AG09309 (cell line): ENCODE measurements at regions not wholly inside any gene's neighbourhood (a gene's known extent, or its start where the extent isn't known, plus 50 kb on each side); places are given as distances from the start of the nearest gene placed in this dataset.
A peak's percentile ranks its signal among the peaks of the same experiment; 100 is the strongest.

Experiments
- DNase-seq: peaks from one replicate; pipeline ENCODE4 v3.0.0-alpha.2; 2010; ENCODE audit warnings: low read depth
- H3K4me3 ChIP-seq: 2 replicates; pipeline ENCODE4 v1.5.1; 2011; ENCODE audit warnings: mild to moderate bottlenecking, low read depth, low read length, moderate library complexity; ENCODE audit not compliant: control insufficient read depth
- TF ChIP-seq, protein P1 (sequence below): IDR thresholded peaks from 2 replicates; pipeline ENCODE4 v1.5.1; 2011; ENCODE audit warnings: mild to moderate bottlenecking, low read depth, low read length, inconsistent platforms; ENCODE audit not compliant: insufficient read depth, control insufficient read depth; ENCODE audit errors: missing control alignments

DNA sequence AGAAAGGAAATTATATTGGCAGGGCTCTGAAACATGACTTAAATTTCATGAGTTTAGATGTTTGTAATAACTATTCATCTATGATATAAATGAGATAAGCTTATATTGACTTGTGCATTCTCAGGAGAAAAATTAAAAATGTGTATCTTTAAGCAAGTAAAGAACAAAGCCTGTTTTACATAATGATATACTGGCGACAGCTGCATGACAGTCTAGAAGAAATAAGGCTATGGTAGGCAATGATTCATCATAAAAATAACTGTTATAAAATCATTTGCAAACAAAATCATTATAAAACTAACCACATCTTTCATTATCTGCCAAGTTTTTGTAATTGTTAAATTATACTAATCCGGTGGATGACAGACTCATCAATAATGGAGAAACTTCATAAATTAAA, 188.1 kb downstream of the ADAM29 start:
- no peak for DNase-seq
- TF ChIP-seq, protein P1, sequence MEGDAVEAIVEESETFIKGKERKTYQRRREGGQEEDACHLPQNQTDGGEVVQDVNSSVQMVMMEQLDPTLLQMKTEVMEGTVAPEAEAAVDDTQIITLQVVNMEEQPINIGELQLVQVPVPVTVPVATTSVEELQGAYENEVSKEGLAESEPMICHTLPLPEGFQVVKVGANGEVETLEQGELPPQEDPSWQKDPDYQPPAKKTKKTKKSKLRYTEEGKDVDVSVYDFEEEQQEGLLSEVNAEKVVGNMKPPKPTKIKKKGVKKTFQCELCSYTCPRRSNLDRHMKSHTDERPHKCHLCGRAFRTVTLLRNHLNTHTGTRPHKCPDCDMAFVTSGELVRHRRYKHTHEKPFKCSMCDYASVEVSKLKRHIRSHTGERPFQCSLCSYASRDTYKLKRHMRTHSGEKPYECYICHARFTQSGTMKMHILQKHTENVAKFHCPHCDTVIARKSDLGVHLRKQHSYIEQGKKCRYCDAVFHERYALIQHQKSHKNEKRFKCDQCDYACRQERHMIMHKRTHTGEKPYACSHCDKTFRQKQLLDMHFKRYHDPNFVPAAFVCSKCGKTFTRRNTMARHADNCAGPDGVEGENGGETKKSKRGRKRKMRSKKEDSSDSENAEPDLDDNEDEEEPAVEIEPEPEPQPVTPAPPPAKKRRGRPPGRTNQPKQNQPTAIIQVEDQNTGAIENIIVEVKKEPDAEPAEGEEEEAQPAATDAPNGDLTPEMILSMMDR: no peak
- H3K4me3 ChIP-seq: no peak overlapping the region

DNA sequence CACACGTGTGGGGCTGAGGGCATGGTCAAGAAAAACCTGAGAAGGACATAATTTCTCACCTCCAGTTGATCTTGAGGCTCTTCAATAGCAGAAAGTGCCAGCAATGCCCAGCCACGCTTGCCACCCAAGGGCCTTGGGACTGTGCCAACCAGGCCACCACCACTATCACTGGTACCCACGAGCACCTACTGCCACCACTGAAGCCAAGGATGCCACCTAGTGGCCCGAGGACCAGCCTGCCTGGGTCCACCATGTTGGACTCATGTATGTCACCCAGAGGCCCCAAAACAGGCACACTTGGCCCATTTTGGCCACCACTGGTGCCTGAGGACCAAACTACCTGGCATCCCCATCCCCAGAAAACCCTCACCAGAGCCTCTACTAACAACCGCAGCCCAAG, 191.8 kb downstream of the ADAM29 start:
- no peak overlapping the region for H3K4me3 ChIP-seq
- TF ChIP-seq, protein P1: no peak
- DNase-seq: no peak

DNA sequence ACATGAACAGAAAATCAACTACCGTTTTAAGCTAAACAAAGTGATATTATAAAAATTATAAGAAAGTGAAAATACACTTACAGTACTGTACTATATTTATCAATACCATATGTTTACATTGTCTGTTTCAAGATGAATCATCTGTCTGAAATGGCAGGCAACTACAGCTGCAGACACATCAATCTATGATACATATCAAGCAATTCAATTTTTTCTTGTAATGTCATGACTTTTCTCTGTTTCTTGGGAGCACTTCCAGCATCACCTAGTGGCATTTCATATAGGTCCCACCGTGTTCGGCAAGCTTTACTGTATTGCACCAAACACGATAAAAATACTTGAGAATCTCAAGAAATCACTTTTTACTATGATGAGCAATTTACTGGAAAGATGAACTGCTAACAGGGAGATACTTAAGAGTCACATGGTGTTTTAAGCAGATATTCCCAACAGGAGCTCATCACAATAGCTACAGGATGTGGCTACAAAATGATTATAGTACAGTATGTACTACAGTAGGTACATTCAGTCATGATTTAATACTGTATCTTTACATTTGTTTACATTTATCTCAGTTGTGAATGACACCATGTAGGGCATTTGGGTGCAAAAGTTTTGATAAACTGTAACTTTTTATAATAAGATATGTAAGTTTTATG, 207.4 kb downstream of the ADAM29 start:
- H3K4me3 ChIP-seq: no peak overlapping the region
- DNase-seq: no peak
- TF ChIP-seq, protein P1: no peak

DNA sequence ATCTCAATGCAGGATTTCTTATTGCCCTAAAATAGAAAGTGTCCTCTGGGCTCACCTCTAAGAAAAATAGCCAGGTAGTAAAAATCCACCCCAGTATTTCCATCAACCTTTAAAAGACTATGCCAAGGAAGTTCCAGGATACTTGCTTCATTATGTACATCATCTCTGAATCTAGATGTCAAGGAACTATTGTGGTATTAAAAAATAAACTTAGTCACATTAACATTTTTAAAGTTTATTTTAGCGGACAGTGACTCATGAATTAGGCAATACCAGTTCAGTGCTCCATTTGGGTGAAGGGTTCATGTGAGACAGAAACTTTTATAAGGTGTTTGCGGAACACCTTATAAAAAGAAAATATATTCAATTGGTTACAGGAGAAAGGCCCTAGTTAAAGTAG, 209.2 kb downstream of the ADAM29 start:
- DNase-seq: peak; percentile 17
- TF ChIP-seq, protein P1: no peak
- no peak overlapping the region for H3K4me3 ChIP-seq

DNA sequence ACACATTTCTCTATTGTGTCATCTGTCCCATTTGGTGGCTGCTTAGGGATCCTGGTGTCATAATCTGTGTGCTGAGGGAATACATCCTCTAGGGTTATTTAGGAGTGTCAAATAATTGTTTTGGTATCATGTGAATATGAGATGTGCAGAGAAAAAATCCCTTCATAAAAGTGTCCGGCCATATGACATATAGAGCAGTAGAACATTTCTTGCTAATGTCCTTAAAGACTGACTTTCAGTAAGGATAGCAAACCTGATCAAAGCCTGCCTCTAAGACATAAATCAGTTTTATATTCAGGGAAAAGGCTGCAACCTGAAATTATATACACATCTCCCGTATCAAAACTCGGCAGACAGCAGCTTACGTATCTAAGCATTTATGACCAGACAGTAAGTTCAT, 211.6 kb downstream of the ADAM29 start:
- DNase-seq: no peak
- TF ChIP-seq, protein P1: no peak
- H3K4me3 ChIP-seq: no peak overlapping the region

DNA sequence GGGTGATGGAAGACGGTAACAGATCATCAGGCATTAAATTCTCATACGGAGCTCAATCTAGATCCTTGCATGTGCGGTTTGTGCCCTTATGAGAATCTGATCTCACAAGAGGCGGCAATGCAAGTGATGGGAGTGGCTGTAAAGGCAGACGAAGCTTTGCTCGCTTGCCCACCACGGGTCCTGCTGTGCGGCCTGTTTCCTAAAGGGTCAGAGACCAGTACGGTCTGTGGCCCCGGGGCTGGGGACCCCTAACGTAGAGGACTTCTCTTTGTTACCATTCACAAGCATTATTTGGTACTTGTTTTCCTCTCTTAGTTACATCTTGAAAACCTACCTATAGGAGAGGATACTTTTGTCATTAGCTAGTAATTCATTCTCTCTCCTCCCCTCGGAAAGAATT, 221.0 kb downstream of the ADAM29 start:
- H3K4me3 ChIP-seq: no peak overlapping the region
- TF ChIP-seq, protein P1: no peak
- DNase-seq: no peak
